Astrocyte (in vitro differentiated cells and primary cell): ENCODE measurements at regions not wholly inside any gene's neighbourhood (a gene's known extent, or its start where the extent isn't known, plus 50 kb on each side); places are given as distances from the start of the nearest gene placed in this dataset.

Experiments used
- CTCF ChIP-seq: IDR thresholded peaks from 2 replicates; pipeline ENCODE4 v1.5.1; 2011; ENCODE audit warnings: low read depth, mild to moderate bottlenecking, inconsistent platforms, low read length, moderate library complexity; ENCODE audit not compliant: insufficient read depth
- EZH2 ChIP-seq: IDR thresholded peaks from 2 replicates; pipeline ENCODE4 v1.6.1; 2012; ENCODE audit warnings: mild to moderate bottlenecking, low read length, inconsistent platforms; ENCODE audit not compliant: insufficient read depth

- TF ChIP-seq CTCF (no peak), EZH2 (no peak)
Measured at GRCh38 chr15:91374336-91374735, 274.3 kb downstream of the SV2B start.
